ENCODE measurements at regions not wholly inside any gene's neighbourhood (a gene's known extent, or its start where the extent isn't known, plus 50 kb on each side); places are given as distances from the start of the nearest gene placed in this dataset.

DNA sequence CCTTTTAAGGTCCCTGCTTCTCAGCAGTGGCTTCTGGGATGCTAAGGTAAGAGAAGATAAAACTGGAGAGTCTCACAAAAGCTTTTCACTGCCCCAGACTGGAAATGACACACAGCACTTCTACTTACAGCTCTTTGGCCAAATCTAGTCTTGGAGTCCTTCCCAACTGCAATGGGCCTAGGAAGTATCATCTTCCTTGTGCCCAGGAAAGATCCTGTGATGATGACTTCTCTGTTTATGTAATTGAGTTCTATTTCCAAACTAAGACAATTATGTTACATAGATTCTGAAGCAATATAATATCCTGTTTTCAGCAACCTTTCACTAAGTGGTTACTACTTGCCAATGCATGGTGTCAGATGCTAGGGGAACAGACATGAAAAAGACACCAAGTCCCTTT lies 234.1 kb downstream of the PTEN start:
- no peak for TF ChIP-seq EZH2 (IDR thresholded peaks at IDR 0.05; ENCODE audit: borderline replicate concordance, low read length)
- TF ChIP-seq, protein P1, sequence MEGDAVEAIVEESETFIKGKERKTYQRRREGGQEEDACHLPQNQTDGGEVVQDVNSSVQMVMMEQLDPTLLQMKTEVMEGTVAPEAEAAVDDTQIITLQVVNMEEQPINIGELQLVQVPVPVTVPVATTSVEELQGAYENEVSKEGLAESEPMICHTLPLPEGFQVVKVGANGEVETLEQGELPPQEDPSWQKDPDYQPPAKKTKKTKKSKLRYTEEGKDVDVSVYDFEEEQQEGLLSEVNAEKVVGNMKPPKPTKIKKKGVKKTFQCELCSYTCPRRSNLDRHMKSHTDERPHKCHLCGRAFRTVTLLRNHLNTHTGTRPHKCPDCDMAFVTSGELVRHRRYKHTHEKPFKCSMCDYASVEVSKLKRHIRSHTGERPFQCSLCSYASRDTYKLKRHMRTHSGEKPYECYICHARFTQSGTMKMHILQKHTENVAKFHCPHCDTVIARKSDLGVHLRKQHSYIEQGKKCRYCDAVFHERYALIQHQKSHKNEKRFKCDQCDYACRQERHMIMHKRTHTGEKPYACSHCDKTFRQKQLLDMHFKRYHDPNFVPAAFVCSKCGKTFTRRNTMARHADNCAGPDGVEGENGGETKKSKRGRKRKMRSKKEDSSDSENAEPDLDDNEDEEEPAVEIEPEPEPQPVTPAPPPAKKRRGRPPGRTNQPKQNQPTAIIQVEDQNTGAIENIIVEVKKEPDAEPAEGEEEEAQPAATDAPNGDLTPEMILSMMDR (conservative IDR thresholded peaks at IDR 0.05 in 1 of 2, IDR thresholded peaks at IDR 0.05 in 1 of 2; ENCODE audit: extremely low read depth in 1 of 2, insufficient read depth in 1 of 2, low read depth in 1 of 2, low read length in 2 of 2): no peak
